H9 (cell line): ENCODE measurements at regions not wholly inside any gene's neighbourhood (a gene's known extent, or its start where the extent isn't known, plus 50 kb on each side); places are given as distances from the start of the nearest gene placed in this dataset.

Source experiments
- DNase-seq: peaks from one replicate; pipeline ENCODE4 v3.0.0-alpha.2; 2017
- H2AFZ ChIP-seq: one replicate; pipeline ENCODE4 v1.6.1; 2013; ENCODE audit warnings: mild to moderate bottlenecking, low read length, control low read depth, moderate library complexity
- H2AK5ac ChIP-seq: 2 replicates; pipeline ENCODE4 v1.6.1; 2013; ENCODE audit warnings: low read length, control low read depth, mixed read lengths; ENCODE audit not compliant: insufficient read length
- H2BK120ac ChIP-seq: one replicate; pipeline ENCODE4 v1.6.1; 2013; ENCODE audit warnings: low read depth, mild to moderate bottlenecking, low read length, control low read depth, inconsistent platforms; ENCODE audit not compliant: poor library complexity, severe bottlenecking
- H2BK12ac ChIP-seq: 2 replicates; pipeline ENCODE4 v1.6.1; 2013; ENCODE audit warnings: low read length, control low read depth, mixed read lengths, low read depth; ENCODE audit not compliant: insufficient read length
- H2BK15ac ChIP-seq: 2 replicates; pipeline ENCODE4 v1.6.1; 2013; ENCODE audit warnings: low read depth, low read length, control low read depth
- H2BK20ac ChIP-seq: one replicate; pipeline ENCODE4 v1.6.1; 2013; ENCODE audit warnings: low read depth, mild to moderate bottlenecking, low read length, control low read depth, inconsistent platforms; ENCODE audit not compliant: poor library complexity, severe bottlenecking
- H2BK5ac ChIP-seq: 2 replicates; pipeline ENCODE4 v1.6.1; 2013; ENCODE audit warnings: low read length, control low read depth, mixed read lengths; ENCODE audit not compliant: insufficient read length
- H3K14ac ChIP-seq: 2 replicates; pipeline ENCODE4 v1.6.1; 2013; ENCODE audit warnings: low read length, control low read depth; ENCODE audit not compliant: insufficient read depth
- H3K18ac ChIP-seq: 2 replicates; pipeline ENCODE4 v1.6.1; 2013; ENCODE audit warnings: low read depth, mild to moderate bottlenecking, mixed read lengths, low read length, control low read depth; ENCODE audit not compliant: insufficient read length
- H3K23ac ChIP-seq: 2 replicates; pipeline ENCODE4 v1.6.1; 2013; ENCODE audit warnings: low read length, control low read depth, mixed read lengths, low read depth; ENCODE audit not compliant: insufficient read length
- H3K23me2 ChIP-seq: 2 replicates; pipeline ENCODE4 v1.6.1; 2013; ENCODE audit warnings: low read depth, mild to moderate bottlenecking, mixed read lengths, low read length, control low read depth; ENCODE audit not compliant: insufficient read length, poor library complexity, severe bottlenecking
- H3K27ac ChIP-seq: 2 replicates; pipeline ENCODE4 v1.5.1; 2013; ENCODE audit warnings: low read length, control low read depth, mixed read lengths, low read depth; ENCODE audit not compliant: insufficient read length
- H3K27me3 ChIP-seq: 2 replicates; pipeline ENCODE4 v1.6.1; 2013; ENCODE audit warnings: low read length, control low read depth, inconsistent platforms; ENCODE audit not compliant: insufficient read depth
- H3K4ac ChIP-seq: 2 replicates; pipeline ENCODE4 v1.6.1; 2013; ENCODE audit warnings: low read depth, mild to moderate bottlenecking, control low read depth, inconsistent platforms, low read length, moderate library complexity
- H3K4me1 ChIP-seq: 2 replicates; pipeline ENCODE4 v1.6.1; 2013; ENCODE audit warnings: low read length, control low read depth, inconsistent platforms; ENCODE audit not compliant: insufficient read depth
- H3K4me2 ChIP-seq: 2 replicates; pipeline ENCODE4 v1.6.1; 2013; ENCODE audit warnings: low read length, control low read depth, mixed read lengths; ENCODE audit not compliant: insufficient read length, insufficient read depth
- H3K56ac ChIP-seq: 2 replicates; pipeline ENCODE4 v1.6.1; 2013; ENCODE audit warnings: low read depth, mild to moderate bottlenecking, mixed read lengths, low read length, control low read depth; ENCODE audit not compliant: insufficient read length
- H3K79me1 ChIP-seq: 2 replicates; pipeline ENCODE4 v1.6.1; 2013; ENCODE audit warnings: low read depth, mild to moderate bottlenecking, moderate library complexity, low read length, control low read depth, inconsistent platforms; ENCODE audit not compliant: insufficient read depth, poor library complexity, severe bottlenecking
- H3K79me2 ChIP-seq: 2 replicates; pipeline ENCODE4 v1.6.1; 2013; ENCODE audit warnings: low read length, control low read depth, inconsistent platforms; ENCODE audit not compliant: insufficient read depth
- H3K9ac ChIP-seq: 2 replicates; pipeline ENCODE4 v1.6.1; 2013; ENCODE audit warnings: low read length, control low read depth, mixed read lengths; ENCODE audit not compliant: insufficient read length; ENCODE audit errors: extremely low read depth
- H3K9me3 ChIP-seq: one replicate; pipeline ENCODE4 v1.6.1; 2013; ENCODE audit warnings: low read depth, low read length, inconsistent platforms; ENCODE audit not compliant: control insufficient read depth
- H3T11ph ChIP-seq: one replicate; pipeline ENCODE4 v1.6.1; 2013; ENCODE audit warnings: mild to moderate bottlenecking, low read length, control low read depth, inconsistent platforms
- H4K20me1 ChIP-seq: one replicate; pipeline ENCODE4 v1.6.1; 2013; ENCODE audit not compliant: control insufficient read depth, insufficient read length, insufficient read depth
- H4K5ac ChIP-seq: 2 replicates; pipeline ENCODE4 v1.6.1; 2013; ENCODE audit warnings: low read depth, mild to moderate bottlenecking, mixed read lengths, low read length, control low read depth; ENCODE audit not compliant: insufficient read length
- H4K8ac ChIP-seq: replicated peaks from 2 replicates; pipeline ENCODE4 v1.6.1; 2013; ENCODE audit warnings: low read length, control low read depth, mixed read lengths, low read depth; ENCODE audit not compliant: insufficient read length
- H4K91ac ChIP-seq: 2 replicates; pipeline ENCODE4 v1.6.1; 2013; ENCODE audit warnings: low read depth, mild to moderate bottlenecking, moderate library complexity, mixed read lengths, low read length, control low read depth; ENCODE audit not compliant: insufficient read length
- H3K27ac Mint-ChIP-seq, 3 experiments: 2 replicates in 2 of 3; 3 replicates in 1 of 3; pipeline ENCODE4 v1.8.0; 2020 to 2021; ENCODE audit warnings: mixed read lengths in 3 of 3, mild to moderate bottlenecking in 1 of 3, moderate library complexity in 1 of 3
- H3K27me3 Mint-ChIP-seq: 2 replicates; pipeline ENCODE4 v1.8.0; 2021; ENCODE audit warnings: low read depth, mild to moderate bottlenecking, moderate library complexity, mixed read lengths
- H3K36me3 Mint-ChIP-seq, 3 experiments: 2 replicates in 2 of 3; 3 replicates in 1 of 3; pipeline ENCODE4 v1.8.0; 2020 to 2021; ENCODE audit warnings: low read depth in 3 of 3, mixed read lengths in 3 of 3; ENCODE audit not compliant: insufficient read depth in 1 of 3
- H3K4me1 Mint-ChIP-seq, 2 experiments: 2 replicates each; pipeline ENCODE4 v1.8.0; 2020; ENCODE audit warnings: mixed read lengths in 2 of 2
- H3K4me3 Mint-ChIP-seq, 2 experiments: 2 replicates in 1 of 2; 3 replicates in 1 of 2; pipeline ENCODE4 v1.8.0; 2020 to 2021; ENCODE audit warnings: mild to moderate bottlenecking in 2 of 2, mixed read lengths in 2 of 2, moderate library complexity in 1 of 2
- H3K9me3 Mint-ChIP-seq, 2 experiments: 2 replicates in 1 of 2; 3 replicates in 1 of 2; pipeline ENCODE4 v1.8.0; 2020; ENCODE audit warnings: mild to moderate bottlenecking in 2 of 2, mixed read lengths in 2 of 2, moderate library complexity in 1 of 2
- WGBS: extraction: QIAGEN DNeasy Blood & Tissue Kit; methylation state at CpG from one replicate; pipeline ENCODE4 v1.1.7; 2013; ENCODE audit warnings: missing lambda C conversion rate, low lambda C conversion rate, mixed read lengths; ENCODE audit not compliant: insufficient read length; ENCODE audit errors: extremely low coverage; 5-methylcytosine and 5-hydroxymethylcytosine counted together
- TF ChIP-seq, protein P1 (sequence below): fragments of 200-600 bp; sonication (generic); conservative IDR thresholded peaks from 3 replicates; pipeline ENCODE4 v1.8.0; 2021; ENCODE audit warnings: antibody characterized with exemption, mild to moderate bottlenecking

- no peaks in the 10 kb centered on the region for H3K27me3 ChIP-seq
- no peaks in the 10 kb centered on the region for H4K20me1 ChIP-seq
- no peak overlapping the region for H2BK120ac ChIP-seq
- no peak overlapping the region for H3K56ac ChIP-seq
- no peak overlapping the region for H2AK5ac ChIP-seq
- no peak overlapping the region for H3K27ac ChIP-seq
- H3K14ac ChIP-seq: no peak overlapping the region
- no peaks in the 10 kb centered on the region for H3K9me3 ChIP-seq
- no CpG with 5 or more reads among the region's 3 CpGs for WGBS
- H4K91ac ChIP-seq: no peak overlapping the region
- H3K36me3 Mint-ChIP-seq: no peaks in the 10 kb centered on the region
- H2BK20ac ChIP-seq: no peak overlapping the region
- no peak overlapping the region for H4K5ac ChIP-seq
- no peak overlapping the region for H3K9ac ChIP-seq
- DNase-seq: no peak
- H3K27ac Mint-ChIP-seq: no peak overlapping the region
- no peaks in the 10 kb centered on the region for H3K4me1 ChIP-seq
- H4K8ac ChIP-seq: no peak overlapping the region
- no peaks in the 10 kb centered on the region for H3K27me3 Mint-ChIP-seq
- H3K9me3 Mint-ChIP-seq: no peaks in the 10 kb centered on the region
- no peak overlapping the region for H3K18ac ChIP-seq
- peaks cover 4 to 6% of the 10 kb centered on the region in 2 experiments; a peak in 2 of 4 replicates for H3K4me1 Mint-ChIP-seq
- H3K79me2 ChIP-seq: no peaks in the 10 kb centered on the region
- H2AFZ ChIP-seq: no peak overlapping the region
- TF ChIP-seq, protein P1, sequence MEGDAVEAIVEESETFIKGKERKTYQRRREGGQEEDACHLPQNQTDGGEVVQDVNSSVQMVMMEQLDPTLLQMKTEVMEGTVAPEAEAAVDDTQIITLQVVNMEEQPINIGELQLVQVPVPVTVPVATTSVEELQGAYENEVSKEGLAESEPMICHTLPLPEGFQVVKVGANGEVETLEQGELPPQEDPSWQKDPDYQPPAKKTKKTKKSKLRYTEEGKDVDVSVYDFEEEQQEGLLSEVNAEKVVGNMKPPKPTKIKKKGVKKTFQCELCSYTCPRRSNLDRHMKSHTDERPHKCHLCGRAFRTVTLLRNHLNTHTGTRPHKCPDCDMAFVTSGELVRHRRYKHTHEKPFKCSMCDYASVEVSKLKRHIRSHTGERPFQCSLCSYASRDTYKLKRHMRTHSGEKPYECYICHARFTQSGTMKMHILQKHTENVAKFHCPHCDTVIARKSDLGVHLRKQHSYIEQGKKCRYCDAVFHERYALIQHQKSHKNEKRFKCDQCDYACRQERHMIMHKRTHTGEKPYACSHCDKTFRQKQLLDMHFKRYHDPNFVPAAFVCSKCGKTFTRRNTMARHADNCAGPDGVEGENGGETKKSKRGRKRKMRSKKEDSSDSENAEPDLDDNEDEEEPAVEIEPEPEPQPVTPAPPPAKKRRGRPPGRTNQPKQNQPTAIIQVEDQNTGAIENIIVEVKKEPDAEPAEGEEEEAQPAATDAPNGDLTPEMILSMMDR: no peak
- no peak overlapping the region for H3T11ph ChIP-seq
- no peak overlapping the region for H3K4me3 Mint-ChIP-seq
- no peak overlapping the region for H3K23ac ChIP-seq
- H3K23me2 ChIP-seq: no peaks in the 10 kb centered on the region
- H2BK5ac ChIP-seq: no peak overlapping the region
- H3K4me2 ChIP-seq: no peak overlapping the region
- H3K79me1 ChIP-seq: no peaks in the 10 kb centered on the region
- no peak overlapping the region for H2BK12ac ChIP-seq
- H2BK15ac ChIP-seq: no peak overlapping the region
- H3K4ac ChIP-seq: no peak overlapping the region
Measured at GRCh38 chr5:90279091-90279490, 130.5 kb downstream of the CETN3 start.
